GM03348 (cell line): ENCODE measurements at regions not wholly inside any gene's neighbourhood (a gene's known extent, or its start where the extent isn't known, plus 50 kb on each side); places are given as distances from the start of the nearest gene placed in this dataset.

Source experiments
- DNase-seq: peaks from one replicate; pipeline ENCODE4 v3.0.0; 2012; ENCODE audit warnings: low spot score

DNA sequence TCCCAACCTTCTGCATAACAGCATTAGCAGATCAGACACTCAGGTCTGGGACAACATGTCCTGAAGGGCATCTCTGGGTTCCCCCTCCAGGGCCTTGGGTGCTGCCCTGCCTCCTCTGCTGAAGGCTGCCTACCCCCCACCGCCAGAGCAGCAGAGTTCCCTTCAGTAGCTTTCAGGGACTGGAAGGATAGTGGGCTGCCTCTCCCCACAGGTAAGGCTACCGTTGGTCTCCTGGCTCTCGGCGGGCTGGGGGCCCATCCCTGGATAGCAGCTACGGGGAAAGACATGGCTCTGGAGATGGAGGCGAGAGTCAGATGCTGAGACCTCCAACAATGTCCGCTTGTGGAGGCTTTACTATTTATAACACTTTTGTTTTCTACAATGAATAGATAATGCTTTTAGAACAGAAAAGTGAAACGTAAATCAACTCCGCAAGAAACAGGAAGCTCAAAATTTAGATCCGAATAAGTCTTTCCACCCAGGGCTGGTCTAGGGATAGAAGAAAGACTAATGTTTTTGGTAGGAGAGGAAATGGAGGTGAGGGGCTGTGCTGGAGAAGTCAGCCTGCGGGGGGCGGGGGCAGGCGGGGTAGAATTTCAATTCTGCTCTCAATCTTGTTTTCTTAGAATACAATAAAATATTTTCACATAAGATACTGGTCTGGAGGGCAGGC, 58.4 kb downstream of the ARL4C start:
- DNase-seq: no peak

- no peak for DNase-seq
Observed at GRCh38 chr2:234437642-234438304, 59.1 kb downstream of the ARL4C start.

- no peak for DNase-seq
Observed at GRCh38 chr2:234436482-234436837, 60.4 kb downstream of the ARL4C start.

DNA sequence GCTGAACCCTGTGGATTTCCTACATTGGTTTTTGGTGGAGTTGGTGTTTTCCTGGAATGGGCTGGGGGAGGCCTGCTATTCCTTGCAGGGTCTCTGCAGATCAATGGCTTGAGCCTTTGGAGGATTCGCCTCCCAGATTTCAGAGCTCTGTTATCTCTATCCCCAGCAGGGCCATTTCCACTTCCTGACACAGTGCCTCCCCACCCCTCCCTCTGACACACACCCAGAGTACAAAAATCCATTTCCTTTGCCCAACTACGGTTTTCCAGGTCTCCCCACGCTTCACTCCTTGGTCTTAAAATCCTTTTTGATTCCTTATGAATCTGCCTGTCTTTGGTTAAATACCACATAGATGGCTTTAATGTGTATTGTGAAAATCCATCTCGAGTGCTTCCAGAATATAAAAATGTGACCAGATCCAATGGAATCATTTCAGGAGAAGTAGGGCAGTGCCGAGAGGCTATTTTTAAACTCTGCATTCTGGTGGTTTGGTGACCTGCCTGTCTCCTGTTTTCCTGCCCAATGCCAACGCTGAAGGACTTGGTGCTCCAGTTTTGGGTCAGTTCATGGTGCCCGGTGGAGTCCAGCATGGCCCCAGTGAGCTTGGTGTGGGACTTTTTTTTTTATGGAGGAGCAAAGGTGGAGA, 60.9 kb downstream of the ARL4C start:
- peak; percentile 47 for DNase-seq

DNA sequence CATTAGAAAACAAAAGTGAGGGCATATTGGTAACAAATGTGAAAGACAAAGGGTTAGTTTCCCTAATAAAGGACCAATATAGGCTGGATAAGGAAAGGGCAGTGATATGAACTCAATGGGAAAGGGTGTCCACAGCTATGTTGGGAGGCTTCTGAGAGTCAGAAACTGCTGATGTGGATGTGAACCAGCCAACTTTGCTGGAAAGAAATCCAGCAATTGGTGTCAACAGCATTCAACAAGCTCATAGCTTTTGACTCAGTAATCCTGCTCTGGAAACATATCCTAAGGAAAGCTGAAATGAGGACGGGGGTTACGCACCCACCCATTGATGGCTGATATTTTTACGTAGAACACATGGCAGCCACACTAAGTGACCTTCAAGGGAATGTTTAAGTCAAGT, 63.7 kb downstream of the ARL4C start:
- no peak for DNase-seq

GRCh38 chr2:234430871-234431270, 66.0 kb downstream of the ARL4C start:
- no peak for DNase-seq

DNA sequence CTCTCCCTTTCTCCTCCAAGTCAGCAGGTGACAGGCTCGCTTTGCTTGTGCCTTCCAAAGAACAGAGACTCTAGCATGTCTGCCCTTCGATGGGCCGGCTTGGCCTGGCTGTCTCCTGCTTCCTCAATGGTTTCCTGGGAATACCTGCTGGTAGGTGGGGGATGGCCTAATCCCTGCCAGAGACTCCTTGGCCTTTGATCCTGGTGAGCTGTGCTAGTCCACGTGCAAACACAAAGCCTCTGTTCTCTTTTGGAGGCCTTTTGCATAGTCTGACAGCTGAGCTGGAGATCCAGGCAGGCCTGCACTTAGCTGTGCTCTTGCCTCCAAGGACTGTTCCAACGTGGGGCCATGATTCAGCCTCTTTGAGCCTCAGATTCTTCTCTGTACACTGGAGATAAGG, 67.6 kb downstream of the ARL4C start:
- no peak for DNase-seq

- DNase-seq: peak; percentile 89
Observed at GRCh38 chr2:234427081-234428061, 69.5 kb downstream of the ARL4C start.

DNA sequence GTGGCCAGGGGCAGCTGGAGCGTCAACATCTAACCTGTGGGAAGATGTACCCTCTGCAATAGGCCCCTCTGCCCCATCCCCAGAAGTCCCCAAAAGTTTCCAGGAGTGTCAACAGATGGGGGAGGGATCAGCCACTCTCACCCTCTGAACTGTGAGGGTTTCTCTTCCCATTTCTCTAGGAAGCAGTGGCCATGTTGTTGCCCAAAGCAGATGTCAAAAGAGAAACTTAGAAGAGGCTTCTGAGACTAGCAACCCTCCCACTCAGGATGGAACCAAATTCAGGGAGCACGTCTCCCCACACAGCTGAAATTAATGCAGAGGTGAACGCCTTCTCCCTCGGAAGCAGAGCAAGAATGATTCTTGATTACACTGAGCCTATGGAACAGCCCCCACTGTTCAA, 70.3 kb downstream of the ARL4C start:
- no peak for DNase-seq

- DNase-seq: no peak
Observed at GRCh38 chr2:234425639-234426603, 71.0 kb downstream of the ARL4C start.

GRCh38 chr2:234423884-234424283, 73.0 kb downstream of the ARL4C start:
- DNase-seq: no peak

DNA sequence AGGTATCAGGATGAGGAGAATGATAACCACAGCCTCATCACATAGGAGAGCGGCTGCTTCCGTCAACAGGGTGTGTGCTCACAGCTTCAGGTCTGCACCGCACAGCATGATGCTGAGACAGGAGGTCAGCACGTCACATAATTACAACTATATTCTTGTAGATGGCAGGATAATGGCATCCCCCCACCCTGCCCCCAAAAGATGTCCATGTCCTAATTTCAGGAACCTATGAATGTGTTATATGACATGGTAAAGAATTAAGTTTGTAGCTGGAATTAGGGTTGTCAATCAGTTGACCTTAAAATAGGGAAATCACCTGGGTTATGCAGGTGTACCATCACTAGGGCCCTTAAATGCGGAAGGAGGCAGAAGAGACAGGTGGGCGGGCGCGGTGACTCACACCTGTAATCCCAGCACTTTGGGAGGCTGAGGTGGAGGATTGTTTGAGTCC, 73.9 kb downstream of the ARL4C start:
- no peak for DNase-seq

- DNase-seq: peak; percentile 87
Observed at GRCh38 chr2:234422273-234422732, 74.6 kb downstream of the ARL4C start.

- no peak for DNase-seq
Observed at GRCh38 chr2:234420408-234420807, 76.5 kb downstream of the ARL4C start.

- DNase-seq: no peak
Observed at GRCh38 chr2:234419726-234420125, 77.2 kb downstream of the ARL4C start.

DNA sequence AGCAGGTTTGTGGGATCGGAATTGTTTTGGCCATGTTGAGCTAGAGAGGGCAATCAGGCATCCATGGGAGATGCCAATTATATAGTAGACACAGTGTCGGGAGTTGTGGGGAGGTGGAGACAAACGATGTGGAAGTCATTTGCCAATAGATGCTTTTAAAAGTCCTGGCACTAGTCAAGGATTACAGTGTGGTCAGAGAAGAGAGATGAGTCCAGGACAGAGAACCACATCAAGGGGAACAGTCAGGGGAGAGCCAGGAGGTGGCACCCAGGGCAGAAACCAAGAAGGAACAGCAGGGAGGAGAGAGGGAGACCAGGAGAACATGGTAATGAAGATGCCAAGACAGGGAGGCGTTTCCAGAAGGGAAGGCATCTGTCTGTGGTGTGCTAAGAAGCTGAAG, 81.2 kb downstream of the ARL4C start:
- DNase-seq: no peak

DNA sequence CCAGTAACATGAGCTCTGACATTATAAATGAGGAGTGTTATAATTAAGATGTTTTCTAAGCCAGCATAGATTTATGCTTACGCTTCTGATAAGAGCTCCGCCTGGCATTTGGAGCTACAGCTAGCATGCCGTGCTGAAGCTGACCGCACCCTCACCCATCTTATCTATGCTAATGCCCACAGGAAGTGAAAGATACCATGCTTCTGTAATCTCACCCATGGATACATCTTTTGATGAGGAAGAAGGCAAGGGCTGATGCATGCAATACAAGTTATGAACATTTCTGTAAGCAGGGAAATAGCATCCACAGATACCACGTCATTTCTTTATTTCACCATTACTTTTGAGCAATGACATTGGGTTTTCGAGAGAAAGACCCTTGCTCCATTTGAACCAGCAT, 82.3 kb downstream of the ARL4C start:
- no peak for DNase-seq

DNA sequence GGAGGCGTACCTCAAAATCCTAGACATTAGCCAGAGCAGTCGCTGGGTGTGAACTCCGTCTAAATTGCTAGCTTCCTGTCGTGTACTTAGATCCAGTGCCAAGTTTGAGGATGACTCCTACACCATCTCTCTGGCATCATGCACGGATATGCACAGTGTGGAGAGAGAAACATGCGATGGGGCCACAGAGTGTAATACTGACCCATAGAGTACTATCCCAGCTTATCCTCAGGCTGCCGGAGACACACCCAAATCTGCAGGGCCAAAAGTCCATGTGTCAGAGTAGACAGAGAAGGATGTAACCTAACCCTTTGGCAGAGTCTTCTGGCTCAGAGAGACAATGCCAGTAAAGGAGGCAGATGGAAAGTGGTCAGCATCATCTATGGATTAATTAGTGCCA, 84.2 kb downstream of the ARL4C start:
- DNase-seq: peak; percentile 77

DNA sequence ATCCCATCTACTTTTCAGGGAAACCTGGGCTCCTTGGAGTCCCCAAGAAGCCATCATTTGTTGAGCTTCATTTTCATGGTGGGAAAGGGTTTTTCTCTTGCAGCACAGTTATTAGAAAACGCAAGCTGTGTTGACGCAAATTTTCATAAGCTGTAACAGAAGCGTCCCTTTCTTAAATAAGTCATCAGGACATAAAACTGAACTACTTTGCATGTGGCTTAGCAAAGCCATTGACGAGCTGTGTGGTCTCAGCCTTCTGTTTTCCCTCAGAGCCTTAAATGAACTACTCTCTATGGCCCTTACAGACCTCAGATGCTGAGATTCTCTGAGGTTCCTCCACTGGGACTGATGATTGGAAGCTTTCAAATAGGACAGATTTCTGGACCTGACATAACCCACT, 85.1 kb downstream of the ARL4C start:
- no peak for DNase-seq

GRCh38 chr2:234410526-234410925, 86.4 kb downstream of the ARL4C start:
- DNase-seq: no peak

- no peak for DNase-seq
Observed at GRCh38 chr2:234409590-234409989, 87.3 kb downstream of the ARL4C start.
